NCI-H2107 treated with DMSO at 0.1 percent for 48 hours (cell line): ENCODE measurements at regions not wholly inside any gene's neighbourhood (a gene's known extent, or its start where the extent isn't known, plus 50 kb on each side); places are given as distances from the start of the nearest gene placed in this dataset.
A peak's percentile ranks its signal among the peaks of the same experiment; 100 is the strongest.
"Not testable (repeated sequence)": the region's sequence is repeated elsewhere in the genome, so short reads cannot be mapped to it uniquely, and the experiment has no call there.

Experiments used
- DNase-seq: peaks from one replicate; lab custom pipeline; 2025; ENCODE audit not compliant: unreplicated experiment; lab: John Stamatoyannopoulos, UW

- DNase-seq: peak; percentile 96
These were observed 254.7 kb upstream of the SOX9 start for GRCh38 chr17:71866095-71866494.

- no peak for DNase-seq
These were observed 251.5 kb upstream of the SOX9 start for GRCh38 chr17:71869293-71869692.

DNA sequence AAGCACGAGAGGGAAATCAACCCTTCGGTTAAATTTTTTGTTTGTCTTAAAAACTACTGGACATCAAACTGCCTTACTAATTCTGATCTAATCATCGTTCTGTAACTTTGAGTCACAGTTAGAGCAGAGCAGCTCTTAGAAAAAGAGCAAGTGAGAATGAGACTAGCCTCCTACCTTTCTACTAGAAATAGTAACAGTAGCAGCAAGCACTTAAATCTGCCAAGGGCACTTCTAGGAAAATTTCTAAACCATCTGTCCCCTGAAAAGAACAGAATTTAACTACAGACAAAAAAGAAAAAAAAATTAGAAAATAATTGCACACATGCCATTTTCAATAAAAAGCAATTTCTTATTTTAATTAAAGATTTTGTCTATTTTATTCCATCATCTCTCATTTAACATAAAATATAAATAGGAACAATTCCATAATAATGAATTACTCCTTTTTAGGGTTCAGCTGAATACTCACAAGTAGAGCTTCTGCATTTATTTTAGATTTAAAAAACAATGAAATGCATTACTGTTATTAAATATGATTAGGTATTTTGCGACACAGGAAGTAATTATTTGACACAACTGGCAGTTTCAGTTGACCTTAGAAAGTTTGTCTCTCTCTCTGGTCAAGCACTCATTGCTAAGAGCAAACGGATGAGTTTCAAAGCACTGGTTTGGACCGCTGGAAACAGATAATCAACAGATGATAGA is 250.8 kb upstream of the SOX9 start:
- no peak for DNase-seq

- DNase-seq: no peak
These were observed 250.3 kb upstream of the SOX9 start for GRCh38 chr17:71870546-71870862.

- no peak for DNase-seq
These were observed 247.9 kb upstream of the SOX9 start for GRCh38 chr17:71872843-71873485.

DNA sequence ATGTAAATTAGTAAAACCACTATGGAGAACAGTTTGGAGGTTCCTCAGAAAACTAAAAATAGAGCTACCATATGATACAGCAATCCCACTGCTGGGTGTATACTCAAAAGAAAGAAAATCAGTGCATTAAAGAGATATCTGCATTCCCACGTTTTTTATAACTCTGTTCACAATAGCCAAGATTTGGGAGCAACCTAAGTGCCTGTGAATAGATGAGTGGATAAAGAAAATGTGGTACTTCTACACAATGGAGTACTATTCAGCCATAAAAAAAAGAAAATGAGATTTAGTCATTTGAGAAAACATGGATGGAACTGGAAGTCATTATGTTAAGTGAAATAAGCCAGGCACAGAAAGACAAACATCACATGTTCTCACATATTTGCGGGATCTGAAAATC is 246.0 kb upstream of the SOX9 start:
- not testable (repeated sequence) for DNase-seq

GRCh38 chr17:71878271-71878670 is 242.5 kb upstream of the SOX9 start:
- no peak for DNase-seq

DNA sequence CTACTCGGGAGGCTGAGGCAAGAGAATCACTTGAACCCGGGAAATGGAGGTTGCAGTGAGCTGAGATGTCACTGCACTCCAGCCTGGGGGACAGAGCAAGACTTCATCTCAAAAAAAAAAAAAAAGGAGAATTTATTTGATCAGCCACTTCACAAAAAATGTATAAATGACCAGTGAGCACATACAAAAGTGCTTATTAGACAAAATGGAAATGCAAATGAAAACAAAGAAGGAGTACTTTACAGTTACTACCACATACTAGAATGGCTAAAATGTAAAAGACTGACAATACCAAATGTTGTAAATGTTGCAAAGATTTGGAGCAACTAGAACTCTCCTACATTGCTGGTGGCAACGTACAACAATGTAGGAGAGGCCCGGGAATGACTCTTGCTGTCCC is 241.8 kb upstream of the SOX9 start:
- DNase-seq: no peak

GRCh38 chr17:71881041-71881440 is 239.8 kb upstream of the SOX9 start:
- no peak for DNase-seq

DNA sequence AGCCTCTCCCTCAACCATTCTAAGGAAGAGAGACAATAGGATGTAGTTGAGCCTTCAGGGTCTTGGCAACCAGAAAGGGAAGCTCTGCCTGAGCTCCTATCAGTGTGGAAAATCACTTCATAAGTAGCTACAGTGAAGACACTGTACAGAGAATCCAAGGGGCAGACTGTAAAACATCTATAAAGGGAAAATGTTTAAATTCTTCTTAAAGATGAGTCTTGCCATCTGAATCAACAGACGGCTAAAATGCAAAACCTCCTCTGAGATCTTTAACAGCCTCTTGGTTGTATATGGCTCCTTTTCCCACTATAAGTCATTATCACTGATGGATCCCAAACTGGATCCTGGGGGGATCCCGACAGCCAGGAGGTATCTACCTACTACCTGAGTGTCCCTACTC is 239.2 kb upstream of the SOX9 start:
- DNase-seq: no peak

GRCh38 chr17:71883258-71883657 is 237.6 kb upstream of the SOX9 start:
- no peak for DNase-seq

DNA sequence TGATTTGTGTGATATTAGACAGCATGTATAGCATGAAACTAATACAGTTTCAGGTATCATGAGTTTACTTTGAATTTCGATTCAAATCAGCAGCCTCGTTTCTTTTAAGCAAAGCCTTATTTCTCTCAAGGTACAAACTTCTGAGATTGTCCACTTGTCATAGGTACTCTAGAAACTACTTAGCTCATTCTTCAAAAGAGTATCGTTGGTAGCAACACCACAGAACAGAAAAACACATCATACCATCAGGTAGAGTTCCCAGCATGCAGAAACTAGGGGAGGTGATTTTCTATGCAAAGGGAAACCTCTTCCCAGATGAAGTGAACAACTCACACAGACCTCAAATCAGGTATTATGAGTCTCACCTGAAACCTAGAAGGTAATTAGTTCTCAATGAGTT is 237.0 kb upstream of the SOX9 start:
- no peak for DNase-seq

DNA sequence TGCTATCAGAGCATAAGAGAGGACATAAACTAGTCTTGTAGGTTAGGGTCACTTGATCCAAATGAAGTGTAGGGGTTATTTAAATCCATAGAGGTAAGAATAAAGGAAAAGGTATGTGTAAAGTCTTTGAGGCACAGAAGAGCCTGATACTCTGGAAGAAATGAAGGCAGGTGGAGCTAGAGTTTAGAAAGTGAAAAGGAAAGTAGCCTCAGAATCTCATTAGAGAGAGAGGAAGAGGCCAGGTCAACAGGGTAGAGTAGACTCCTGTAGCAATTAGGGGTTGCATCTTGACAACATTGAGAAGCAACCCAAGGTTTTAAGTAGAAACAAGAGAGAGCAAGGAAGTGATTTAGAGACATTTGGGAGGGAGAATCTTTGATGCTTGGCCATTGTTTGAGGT is 235.2 kb upstream of the SOX9 start:
- no peak for DNase-seq

DNA sequence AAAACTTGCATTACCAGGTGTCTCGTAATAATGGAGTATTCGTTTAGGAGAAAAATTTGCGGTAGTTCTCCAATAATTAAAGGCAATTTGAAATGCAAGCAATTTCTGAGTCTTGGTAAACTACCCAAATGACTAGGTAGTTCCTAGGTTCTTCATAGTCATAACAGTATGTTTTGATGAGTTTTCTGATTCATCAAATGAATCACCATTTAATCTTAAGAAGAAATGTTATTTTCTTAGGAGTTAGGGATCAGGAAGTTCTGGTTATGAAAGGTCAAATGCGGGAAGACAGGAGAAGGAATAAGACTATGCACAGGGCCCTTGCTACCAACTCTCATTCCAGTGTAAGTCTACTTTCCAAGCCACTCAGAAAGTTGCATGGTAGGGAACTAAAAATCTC is 221.5 kb upstream of the SOX9 start:
- DNase-seq: no peak

GRCh38 chr17:71900621-71901229 is 220.1 kb upstream of the SOX9 start:
- DNase-seq: no peak

DNA sequence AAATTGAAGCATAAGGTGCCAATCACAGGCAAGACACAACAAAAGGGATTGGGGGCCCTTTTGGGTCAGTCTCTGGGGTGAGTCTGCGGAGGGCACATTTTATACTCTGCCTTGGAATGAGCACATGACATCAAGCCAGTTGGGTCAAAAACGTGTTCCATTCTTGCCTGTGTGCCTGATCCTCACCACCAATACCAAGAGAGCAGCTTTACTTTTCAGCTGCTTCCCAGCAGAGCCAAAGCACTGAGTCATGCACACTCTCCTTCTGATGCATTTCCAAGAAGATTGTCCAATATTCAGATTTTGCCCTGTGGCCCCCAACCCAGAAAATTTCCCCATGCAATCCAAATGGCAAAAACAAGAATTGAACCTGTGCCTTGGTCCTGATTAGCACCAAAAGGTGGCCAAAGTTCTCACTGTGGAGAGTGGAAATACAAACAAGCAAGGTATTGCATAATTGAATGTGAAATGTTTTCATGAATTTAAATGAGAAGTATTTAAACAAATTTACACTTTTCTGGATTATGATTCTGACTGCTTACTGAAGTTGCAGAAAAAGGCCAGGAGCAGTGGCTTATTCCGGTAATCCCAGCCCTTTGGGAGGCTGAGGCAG is 217.8 kb upstream of the SOX9 start:
- no peak for DNase-seq

DNA sequence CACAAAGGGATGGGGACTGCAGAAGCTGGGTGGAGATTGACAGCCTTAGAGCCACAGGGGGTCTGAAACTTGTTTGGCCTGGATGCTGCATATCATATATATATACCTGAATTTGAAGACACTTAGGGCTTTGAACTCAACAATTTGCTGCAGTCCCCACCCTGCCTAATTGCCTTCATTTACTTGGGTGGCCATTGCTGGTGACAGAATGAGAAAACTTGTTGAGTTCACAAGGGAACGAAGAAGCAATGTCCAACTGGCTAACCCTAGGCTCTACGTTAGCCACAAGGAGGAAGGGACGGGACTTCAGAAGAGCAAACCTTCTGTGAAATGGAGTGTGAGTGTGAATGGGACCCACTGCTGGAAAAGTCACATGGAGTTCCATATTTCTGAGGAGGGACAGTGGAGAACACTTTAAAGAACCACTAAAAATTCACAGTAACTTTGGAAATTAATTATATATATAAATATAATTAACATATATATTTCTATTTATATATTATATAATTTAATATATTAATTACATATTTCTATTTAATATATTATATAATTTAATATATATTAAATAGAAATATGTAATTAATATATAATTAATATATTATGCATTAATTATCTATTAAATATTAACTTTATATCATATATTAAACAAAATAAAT is 215.3 kb upstream of the SOX9 start:
- DNase-seq: no peak

DNA sequence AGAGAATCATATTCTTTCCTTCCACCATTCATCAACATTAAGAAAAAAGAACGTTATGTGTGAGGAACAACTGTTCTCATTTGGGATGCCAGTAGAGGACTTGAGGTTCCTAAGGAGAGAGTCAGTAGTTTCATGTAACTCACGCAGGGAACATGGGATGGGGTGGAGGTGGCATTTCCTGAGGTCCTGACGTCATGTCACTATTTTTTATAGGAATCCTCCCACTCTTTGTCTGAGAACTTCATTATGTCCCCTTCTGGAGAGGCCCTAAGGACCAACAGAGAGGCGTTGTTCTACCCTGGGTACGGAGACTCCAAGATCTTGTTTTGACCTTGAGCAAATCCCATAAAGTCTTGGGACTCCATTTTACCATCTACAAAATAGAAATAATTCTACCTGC is 211.7 kb upstream of the SOX9 start:
- no peak for DNase-seq

- no peak for DNase-seq
These were observed 210.8 kb upstream of the SOX9 start for GRCh38 chr17:71910002-71910401.

DNA sequence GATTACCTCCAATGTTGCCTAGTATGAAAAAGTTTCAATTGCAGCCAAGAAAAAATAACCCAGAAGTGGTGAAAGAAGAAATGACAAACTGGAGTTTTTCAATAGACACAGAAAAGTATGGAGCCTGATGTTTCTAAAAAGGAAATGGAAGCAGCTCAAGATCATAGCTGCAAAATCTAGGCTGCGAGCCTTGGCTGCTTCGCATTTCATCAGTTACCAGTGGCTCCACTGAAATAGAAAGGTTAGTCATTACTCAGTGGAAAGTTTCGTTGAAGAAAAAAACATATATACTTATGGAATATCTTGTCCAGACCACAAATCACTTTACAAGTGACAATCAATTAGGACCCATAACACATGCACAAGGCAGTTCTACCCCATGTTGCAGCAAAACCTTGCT is 206.8 kb upstream of the SOX9 start:
- no peak for DNase-seq

GRCh38 chr17:71914812-71915211 is 206.0 kb upstream of the SOX9 start:
- no peak for DNase-seq

DNA sequence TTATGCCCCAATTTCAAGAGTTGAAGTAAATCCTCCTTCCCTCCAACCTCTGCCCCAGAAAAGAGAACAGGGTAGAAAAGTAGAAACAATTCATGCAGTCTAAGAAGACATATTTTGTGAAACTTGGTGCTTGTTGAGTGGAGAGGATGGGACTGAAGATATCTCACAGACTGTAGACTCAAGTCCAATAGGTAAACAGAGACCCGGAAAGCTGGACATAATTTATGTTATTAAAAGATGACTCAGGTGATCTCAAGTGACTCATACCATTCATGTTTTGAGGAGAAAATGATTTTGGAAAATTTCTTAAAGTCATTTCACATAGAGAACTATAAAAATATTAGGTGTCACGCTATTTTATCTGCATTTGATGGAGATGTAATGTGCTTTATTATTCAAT is 203.1 kb upstream of the SOX9 start:
- DNase-seq: no peak
